GM06990 (cell line): ENCODE measurements at regions not wholly inside any gene's neighbourhood (a gene's known extent, or its start where the extent isn't known, plus 50 kb on each side); places are given as distances from the start of the nearest gene placed in this dataset.

Experiments
- DNase-seq: peaks from one replicate; pipeline ENCODE4 v3.0.0-alpha.2; 2011; ENCODE audit not compliant: insufficient read length; ENCODE audit errors: extremely low read depth
- H3K27me3 ChIP-seq: replicated peaks from 2 replicates; pipeline ENCODE4 v1.6.0; 2011; ENCODE audit warnings: low read length; ENCODE audit not compliant: control insufficient read depth, insufficient read depth
- H3K36me3 ChIP-seq: 2 replicates; pipeline ENCODE4 v1.5.1; 2011; ENCODE audit warnings: low read length; ENCODE audit not compliant: control insufficient read depth, insufficient read depth
- H3K4me3 ChIP-seq: replicated peaks from 2 replicates; pipeline ENCODE4 v1.5.1; 2011; ENCODE audit warnings: low read depth, mild to moderate bottlenecking, control low read depth, low read length
- TF ChIP-seq, protein P1 (sequence below): IDR thresholded peaks from 2 replicates; pipeline ENCODE4 v1.5.1; 2011; ENCODE audit warnings: low read length, control low read depth, mild to moderate bottlenecking, inconsistent platforms; ENCODE audit not compliant: insufficient read depth, poor library complexity, severe bottlenecking

DNA sequence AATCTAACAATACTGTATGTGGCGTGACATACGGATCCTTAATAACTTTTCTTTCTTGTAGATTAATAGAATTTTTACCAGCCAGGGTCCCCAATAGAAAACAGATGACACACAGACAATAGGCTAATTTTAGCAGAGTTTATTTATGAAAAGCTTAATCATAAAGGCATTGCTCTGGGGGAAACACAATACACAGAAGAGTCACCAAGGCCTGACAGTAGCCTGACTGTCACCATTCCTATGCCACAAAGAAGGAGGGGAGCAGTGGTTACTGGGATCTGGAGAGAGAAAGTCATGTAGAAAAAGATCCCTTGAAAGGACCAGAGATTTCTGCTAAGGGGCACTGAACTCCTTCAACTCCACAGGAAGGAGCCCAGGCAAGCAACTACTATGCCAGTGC is 139.5 kb downstream of the METTL4 start:
- TF ChIP-seq, protein P1, sequence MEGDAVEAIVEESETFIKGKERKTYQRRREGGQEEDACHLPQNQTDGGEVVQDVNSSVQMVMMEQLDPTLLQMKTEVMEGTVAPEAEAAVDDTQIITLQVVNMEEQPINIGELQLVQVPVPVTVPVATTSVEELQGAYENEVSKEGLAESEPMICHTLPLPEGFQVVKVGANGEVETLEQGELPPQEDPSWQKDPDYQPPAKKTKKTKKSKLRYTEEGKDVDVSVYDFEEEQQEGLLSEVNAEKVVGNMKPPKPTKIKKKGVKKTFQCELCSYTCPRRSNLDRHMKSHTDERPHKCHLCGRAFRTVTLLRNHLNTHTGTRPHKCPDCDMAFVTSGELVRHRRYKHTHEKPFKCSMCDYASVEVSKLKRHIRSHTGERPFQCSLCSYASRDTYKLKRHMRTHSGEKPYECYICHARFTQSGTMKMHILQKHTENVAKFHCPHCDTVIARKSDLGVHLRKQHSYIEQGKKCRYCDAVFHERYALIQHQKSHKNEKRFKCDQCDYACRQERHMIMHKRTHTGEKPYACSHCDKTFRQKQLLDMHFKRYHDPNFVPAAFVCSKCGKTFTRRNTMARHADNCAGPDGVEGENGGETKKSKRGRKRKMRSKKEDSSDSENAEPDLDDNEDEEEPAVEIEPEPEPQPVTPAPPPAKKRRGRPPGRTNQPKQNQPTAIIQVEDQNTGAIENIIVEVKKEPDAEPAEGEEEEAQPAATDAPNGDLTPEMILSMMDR = no peak
- Histone ChIP-seq H3K27me3 (no peaks in the 10 kb centered on the region), H3K36me3 (no peaks in the 10 kb centered on the region), H3K4me3 (no peak overlapping the region)
- DNase-seq = no peak

DNA sequence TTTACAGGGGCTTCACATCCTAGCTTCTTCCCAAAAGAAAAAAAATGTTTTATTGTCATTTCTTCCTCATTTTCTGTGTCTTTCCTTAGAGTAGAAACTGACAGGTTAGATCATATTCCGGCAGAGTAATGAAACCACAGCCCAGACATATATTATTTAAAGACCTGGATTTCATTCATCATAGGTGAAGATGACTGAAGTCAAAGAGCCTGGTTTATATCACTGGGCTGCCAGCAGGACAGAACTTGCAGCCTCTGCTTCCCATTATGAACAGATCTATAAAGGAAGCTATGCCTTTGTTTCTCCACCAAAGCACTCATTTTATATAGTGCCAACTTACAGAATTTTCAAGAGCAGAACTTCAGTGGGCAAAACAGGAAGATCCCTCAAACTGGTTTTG is 137.9 kb downstream of the METTL4 start:
- H3K4me3 ChIP-seq = no peak overlapping the region
- no peak for DNase-seq
- H3K36me3 ChIP-seq = no peaks in the 10 kb centered on the region
- TF ChIP-seq, protein P1 = no peak
- no peaks in the 10 kb centered on the region for H3K27me3 ChIP-seq

DNA sequence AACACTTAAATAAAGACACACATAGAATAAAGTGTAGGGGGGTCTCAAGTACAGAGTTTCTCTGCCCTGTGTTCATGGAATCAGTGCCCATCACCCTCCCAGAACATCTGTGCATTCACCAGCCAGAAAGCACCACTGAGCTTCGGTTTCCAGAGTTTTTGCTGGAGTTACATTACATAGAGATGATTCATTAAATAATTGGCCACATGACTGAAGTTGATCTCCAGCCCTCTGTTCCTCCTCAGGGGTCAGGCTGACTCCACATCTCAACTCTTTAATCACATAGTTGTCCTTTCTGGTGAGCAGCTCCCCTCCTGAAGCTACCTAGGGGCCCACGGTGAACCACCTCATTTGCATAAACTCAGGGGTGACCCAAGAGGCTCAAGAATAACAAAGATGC is 129.8 kb downstream of the METTL4 start:
- Histone ChIP-seq H3K4me3 (no peak overlapping the region), H3K27me3 (no peaks in the 10 kb centered on the region), H3K36me3 (no peaks in the 10 kb centered on the region)
- no peak for DNase-seq
- TF ChIP-seq, protein P1 = no peak

DNA sequence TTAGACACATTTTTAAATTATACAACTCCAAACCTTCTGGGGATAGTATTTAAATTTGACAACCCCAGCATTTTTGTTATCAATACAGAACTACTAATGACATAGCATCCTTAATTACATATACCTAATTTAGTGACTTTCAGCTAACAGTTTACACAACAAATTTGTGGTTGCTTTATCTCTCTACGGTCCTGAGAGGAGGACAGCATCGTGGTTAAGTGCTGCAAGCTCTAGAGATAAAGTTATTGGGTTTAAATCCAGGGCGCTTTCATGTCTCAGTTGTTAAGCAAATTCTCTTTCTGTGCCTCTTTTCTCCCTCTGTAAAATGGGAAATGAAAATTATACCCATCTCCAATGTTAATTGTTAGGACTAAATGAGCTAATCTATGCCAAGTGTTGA is 129.3 kb downstream of the METTL4 start:
- H3K27me3 ChIP-seq = no peaks in the 10 kb centered on the region
- no peak for DNase-seq
- no peak overlapping the region for H3K4me3 ChIP-seq
- H3K36me3 ChIP-seq = no peaks in the 10 kb centered on the region
- TF ChIP-seq, protein P1 = no peak

DNA sequence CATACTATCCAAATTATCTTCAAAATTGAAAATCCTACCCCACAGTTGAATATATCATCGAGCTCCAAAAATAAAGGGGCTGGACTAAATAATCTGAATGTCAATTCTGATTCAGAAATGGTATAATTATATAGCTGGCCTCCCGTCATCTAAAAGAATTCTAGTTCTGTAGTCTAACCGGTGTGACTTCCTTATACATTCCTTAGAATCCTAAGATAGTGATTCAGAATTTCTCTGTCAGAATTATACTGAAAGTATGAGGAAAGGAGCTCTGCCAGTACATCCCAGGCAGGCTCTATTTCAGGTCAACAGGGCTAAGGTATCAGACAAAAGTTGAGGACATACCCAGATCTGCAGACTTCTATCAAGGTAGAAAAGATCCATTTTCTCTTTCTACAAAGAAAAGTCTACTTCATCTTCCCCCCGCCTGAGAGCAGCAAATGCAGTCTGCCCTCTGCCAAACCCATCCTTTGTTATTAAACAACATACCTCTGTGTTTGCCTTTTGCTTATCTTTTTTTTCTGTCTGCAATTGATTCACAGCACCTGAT is 128.5 kb downstream of the METTL4 start:
- Histone ChIP-seq H3K36me3 (no peaks in the 10 kb centered on the region), H3K4me3 (no peak overlapping the region), H3K27me3 (no peaks in the 10 kb centered on the region)
- TF ChIP-seq, protein P1 = no peak
- no peak for DNase-seq
